Spleen (tissue), 11 donors: ENCODE measurements at regions not wholly inside any gene's neighbourhood (a gene's known extent, or its start where the extent isn't known, plus 50 kb on each side); places are given as distances from the start of the nearest gene placed in this dataset.

Source experiments
- DNase-seq: peaks from one replicate; pipeline ENCODE4 v3.0.0-alpha.2; 2020
- H3K27ac ChIP-seq, 8 donors: fragments of 200-600 bp; sonication (generic) in 7 of 8; 1 replicate in 4 of 8; 2 replicates in 4 of 8; pipeline versions ENCODE4 v1.5.0 to v1.8.0; 2016 to 2021; ENCODE audit warnings: inconsistent platforms in 4 of 8, mild to moderate bottlenecking in 4 of 8, moderate library complexity in 1 of 8
- H3K27me3 ChIP-seq, 7 donors: fragments of 200-600 bp; sonication (generic) in 6 of 7; replicated peaks in 1 of 7; 1 replicate in 4 of 7; 2 replicates in 3 of 7; pipeline versions ENCODE4 v1.5.0 to v1.8.0; 2016 to 2021; ENCODE audit warnings: inconsistent platforms in 3 of 7, mild to moderate bottlenecking in 1 of 7
- H3K36me3 ChIP-seq, 6 donors: fragments of 200-600 bp; sonication (generic) in 5 of 6; 1 replicate in 4 of 6; 2 replicates in 2 of 6; pipeline versions ENCODE4 v1.5.0 to v1.8.0; 2016 to 2021; ENCODE audit warnings: inconsistent platforms in 2 of 6
- H3K4me1 ChIP-seq, 6 donors: fragments of 200-600 bp; sonication (generic) in 5 of 6; 1 replicate in 3 of 6; 2 replicates in 3 of 6; pipeline versions ENCODE4 v1.5.0 to v1.8.0; 2016 to 2021; ENCODE audit warnings: inconsistent platforms in 3 of 6
- H3K4me3 ChIP-seq, 8 donors: fragments of 200-600 bp; sonication (generic) in 7 of 8; 1 replicate in 4 of 8; 2 replicates in 4 of 8; pipeline versions ENCODE4 v1.5.0 to v1.8.0; 2016 to 2021; ENCODE audit warnings: inconsistent platforms in 4 of 8, mild to moderate bottlenecking in 4 of 8, moderate library complexity in 2 of 8
- H3K9me3 ChIP-seq, 8 donors: fragments of 200-600 bp; sonication (generic) in 7 of 8; 1 replicate in 4 of 8; 2 replicates in 4 of 8; pipeline versions ENCODE4 v1.5.0 to v1.8.0; 2016 to 2021; ENCODE audit warnings: inconsistent platforms in 4 of 8
- CTCF ChIP-seq, 11 experiments: fragments of 200-600 bp in 7 of 11; fragments of 450-650 bp in 4 of 11; sonication (generic) in 4 of 11; IDR thresholded peaks in 8 of 11; conservative IDR thresholded peaks in 3 of 11; 1 replicate in 7 of 11; 2 replicates in 4 of 11; pipeline versions ENCODE4 v1.4.0 to v1.8.0; 2016 to 2021; ENCODE audit warnings: antibody characterized with exemption in 11 of 11, inconsistent platforms in 4 of 11, mild to moderate bottlenecking in 1 of 11
- POLR2A ChIP-seq, 3 donors: fragments of 450-650 bp; IDR thresholded peaks; one replicate each; pipeline ENCODE4 v1.5.1; 2017; ENCODE audit warnings: antibody characterized with exemption in 3 of 3, mild to moderate bottlenecking in 1 of 3
- POLR2AphosphoS5 ChIP-seq, 3 donors: sonication (generic); formaldehyde crosslinking; IDR thresholded peaks; one replicate each; pipeline ENCODE4 v1.5.1; 2017; ENCODE audit warnings: antibody characterized with exemption in 3 of 3
- WGBS, 5 donors: extraction: QIAGEN DNeasy Blood & Tissue Kit in 3 of 5; methylation state at CpG; one replicate each; pipeline versions ENCODE4 v1.1.5 to v1.1.7; 2013 to 2018; 5-methylcytosine and 5-hydroxymethylcytosine counted together
- intact Hi-C: fragments of 100-400 bp; cut with DNase I; formaldehyde crosslinking; loops from one replicate; pipeline ENCODE4 v1.15.0; 2023; ENCODE audit warnings: low total_unique reads
- donor health status: healthy with polysubstance abuse.
- donor health status: DM: no; HTN: no; CAD: no; lungs with moderate emphysema.
- donor health status: DM: no; HTN: no; CAD: no.
- donor health status: Bipolar disorder and iron deficiency.
- donor health status: healthy.
- donor health status: DM: no; HTN: no; CAD: no.
- donor health status: DM: yes; HTN: yes; CAD: no.

- H3K4me1 ChIP-seq: peaks cover 0 to 34% (median 7%) of the 10 kb centered on the region in 6 donors
- peaks cover 0 to 6% (median 0%) of the 10 kb centered on the region in 7 donors for H3K27me3 ChIP-seq
- H3K36me3 ChIP-seq: no peaks in the 10 kb centered on the region
- intact Hi-C loops: no loop called here
- no peak overlapping the region for H3K4me3 ChIP-seq
- no peaks in the 10 kb centered on the region for H3K9me3 ChIP-seq
- no peak for TF ChIP-seq POLR2A (IDR thresholded peaks at IDR 0.05)
- no peak for TF ChIP-seq POLR2AphosphoS5 (IDR thresholded peaks at IDR 0.05)
- no peak for TF ChIP-seq CTCF (IDR thresholded peaks at IDR 0.05 in 8 of 11, conservative IDR thresholded peaks at IDR 0.05 in 3 of 11)
- no peak overlapping the region for H3K27ac ChIP-seq
- 75 to 90% (median 83%) methylated on average over 6 of the region's 6 CpGs for WGBS, 5 donors
- DNase-seq: no peak
Measured at GRCh38 chr1:230000493-230001184, 66.4 kb upstream of the GALNT2 start.

GRCh38 chr1:230002164-230002803 lies 64.8 kb upstream of the GALNT2 start:
- WGBS, 5 donors: 47 to 74% (median 51%) methylated on average over 5 of the region's 5 CpGs
- H3K27me3 ChIP-seq: peaks cover 0 to 13% (median 0%) of the 10 kb centered on the region in 7 donors
- H3K36me3 ChIP-seq: no peaks in the 10 kb centered on the region
- TF ChIP-seq POLR2A (IDR thresholded peaks at IDR 0.05): no peak
- no peak for TF ChIP-seq CTCF (IDR thresholded peaks at IDR 0.05 in 8 of 11, conservative IDR thresholded peaks at IDR 0.05 in 3 of 11)
- no peak for TF ChIP-seq POLR2AphosphoS5 (IDR thresholded peaks at IDR 0.05)
- intact Hi-C loops: no loop called here
- DNase-seq: no peak
- peak overlapping the region in 2 of 8 donors; percentile 6 to 24 for H3K27ac ChIP-seq
- no peaks in the 10 kb centered on the region for H3K9me3 ChIP-seq
- H3K4me3 ChIP-seq: no peak overlapping the region
- peaks cover 0 to 34% (median 7%) of the 10 kb centered on the region in 6 donors for H3K4me1 ChIP-seq

GRCh38 chr1:230003409-230003808 lies 63.6 kb upstream of the GALNT2 start:
- no peaks in the 10 kb centered on the region for H3K36me3 ChIP-seq
- DNase-seq: no peak
- H3K27me3 ChIP-seq: peaks cover 0 to 14% (median 0%) of the 10 kb centered on the region in 7 donors
- intact Hi-C loops: no loop called here
- TF ChIP-seq POLR2A (IDR thresholded peaks at IDR 0.05) (no peak), POLR2AphosphoS5 (IDR thresholded peaks at IDR 0.05) (no peak), CTCF (IDR thresholded peaks at IDR 0.05 in 8 of 11, conservative IDR thresholded peaks at IDR 0.05 in 3 of 11) (no peak)
- no peak overlapping the region for H3K4me3 ChIP-seq
- H3K4me1 ChIP-seq: peaks cover 0 to 34% (median 7%) of the 10 kb centered on the region in 6 donors
- peak overlapping the region in 1 of 8 donors; percentile 29 for H3K27ac ChIP-seq
- 83 to 96% (median 88%) methylated on average over 6 of the region's 6 CpGs for WGBS, 5 donors
- H3K9me3 ChIP-seq: no peaks in the 10 kb centered on the region

GRCh38 chr1:230005040-230005439 lies 62.0 kb upstream of the GALNT2 start:
- WGBS, 5 donors: 61 to 82% (median 73%) methylated on average over 8 of the region's 8 CpGs
- intact Hi-C loops: no loop called here
- no peak overlapping the region for H3K27ac ChIP-seq
- H3K9me3 ChIP-seq: no peaks in the 10 kb centered on the region
- H3K36me3 ChIP-seq: no peaks in the 10 kb centered on the region
- H3K4me1 ChIP-seq: peaks cover 0 to 37% (median 7%) of the 10 kb centered on the region in 6 donors
- peaks cover 0 to 14% (median 0%) of the 10 kb centered on the region in 7 donors for H3K27me3 ChIP-seq
- no peak for DNase-seq
- no peak for TF ChIP-seq POLR2AphosphoS5 (IDR thresholded peaks at IDR 0.05)
- TF ChIP-seq CTCF (IDR thresholded peaks at IDR 0.05 in 8 of 11, conservative IDR thresholded peaks at IDR 0.05 in 3 of 11): no peak
- TF ChIP-seq POLR2A (IDR thresholded peaks at IDR 0.05): no peak
- H3K4me3 ChIP-seq: no peak overlapping the region
